LNCAP (cell line): ENCODE measurements at regions not wholly inside any gene's neighbourhood (a gene's known extent, or its start where the extent isn't known, plus 50 kb on each side); places are given as distances from the start of the nearest gene placed in this dataset.

Source experiments
- TF ChIP-seq, protein P1 (sequence below): fragments of 450-650 bp; IDR thresholded peaks from 2 replicates; pipeline ENCODE4 v1.5.1; 2017; ENCODE audit warnings: mild to moderate bottlenecking

DNA sequence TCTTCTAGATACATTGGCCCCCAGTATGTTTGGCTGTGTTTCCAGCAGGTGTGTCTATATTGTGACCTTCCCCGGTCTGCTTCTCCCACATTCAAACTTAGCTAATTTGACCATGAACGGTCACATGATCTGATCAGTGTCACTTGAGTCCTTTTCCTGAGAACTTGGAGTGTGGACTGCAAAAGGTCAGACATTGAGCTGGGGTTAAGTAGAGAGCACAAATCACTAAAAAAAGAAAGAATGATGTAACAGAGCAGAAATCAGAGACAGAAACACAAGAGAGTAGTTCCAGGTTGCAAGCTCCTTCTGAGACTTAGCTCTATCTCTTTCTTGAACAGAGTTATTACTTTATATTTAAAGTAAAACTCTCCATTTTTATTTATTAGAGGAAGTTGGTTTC is 733.9 kb downstream of the CBLN4 start:
- TF ChIP-seq, protein P1, sequence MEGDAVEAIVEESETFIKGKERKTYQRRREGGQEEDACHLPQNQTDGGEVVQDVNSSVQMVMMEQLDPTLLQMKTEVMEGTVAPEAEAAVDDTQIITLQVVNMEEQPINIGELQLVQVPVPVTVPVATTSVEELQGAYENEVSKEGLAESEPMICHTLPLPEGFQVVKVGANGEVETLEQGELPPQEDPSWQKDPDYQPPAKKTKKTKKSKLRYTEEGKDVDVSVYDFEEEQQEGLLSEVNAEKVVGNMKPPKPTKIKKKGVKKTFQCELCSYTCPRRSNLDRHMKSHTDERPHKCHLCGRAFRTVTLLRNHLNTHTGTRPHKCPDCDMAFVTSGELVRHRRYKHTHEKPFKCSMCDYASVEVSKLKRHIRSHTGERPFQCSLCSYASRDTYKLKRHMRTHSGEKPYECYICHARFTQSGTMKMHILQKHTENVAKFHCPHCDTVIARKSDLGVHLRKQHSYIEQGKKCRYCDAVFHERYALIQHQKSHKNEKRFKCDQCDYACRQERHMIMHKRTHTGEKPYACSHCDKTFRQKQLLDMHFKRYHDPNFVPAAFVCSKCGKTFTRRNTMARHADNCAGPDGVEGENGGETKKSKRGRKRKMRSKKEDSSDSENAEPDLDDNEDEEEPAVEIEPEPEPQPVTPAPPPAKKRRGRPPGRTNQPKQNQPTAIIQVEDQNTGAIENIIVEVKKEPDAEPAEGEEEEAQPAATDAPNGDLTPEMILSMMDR = no peak

- TF ChIP-seq, protein P1 = no peak
Observed at GRCh38 chr20:55269913-55270312, 735.4 kb downstream of the CBLN4 start.

DNA sequence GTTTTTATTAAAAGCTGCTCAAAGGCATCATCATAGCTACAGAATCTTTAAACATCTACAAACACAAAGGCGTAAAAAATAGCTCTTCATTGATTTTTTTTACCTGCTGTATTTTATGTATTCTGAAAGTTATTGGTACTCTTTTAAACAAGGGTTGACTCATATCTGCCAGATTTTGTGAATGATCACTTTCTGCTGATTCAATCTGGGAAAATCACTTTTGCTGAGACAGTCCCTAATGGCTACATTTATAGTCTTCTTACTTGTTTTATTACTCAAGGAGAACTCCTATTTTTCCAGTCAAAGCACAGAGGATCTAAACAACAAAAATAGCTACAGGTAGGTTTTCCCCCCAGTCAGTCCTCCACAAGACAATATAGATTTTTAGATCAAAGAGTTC is 739.0 kb downstream of the CBLN4 start:
- TF ChIP-seq, protein P1 = no peak

DNA sequence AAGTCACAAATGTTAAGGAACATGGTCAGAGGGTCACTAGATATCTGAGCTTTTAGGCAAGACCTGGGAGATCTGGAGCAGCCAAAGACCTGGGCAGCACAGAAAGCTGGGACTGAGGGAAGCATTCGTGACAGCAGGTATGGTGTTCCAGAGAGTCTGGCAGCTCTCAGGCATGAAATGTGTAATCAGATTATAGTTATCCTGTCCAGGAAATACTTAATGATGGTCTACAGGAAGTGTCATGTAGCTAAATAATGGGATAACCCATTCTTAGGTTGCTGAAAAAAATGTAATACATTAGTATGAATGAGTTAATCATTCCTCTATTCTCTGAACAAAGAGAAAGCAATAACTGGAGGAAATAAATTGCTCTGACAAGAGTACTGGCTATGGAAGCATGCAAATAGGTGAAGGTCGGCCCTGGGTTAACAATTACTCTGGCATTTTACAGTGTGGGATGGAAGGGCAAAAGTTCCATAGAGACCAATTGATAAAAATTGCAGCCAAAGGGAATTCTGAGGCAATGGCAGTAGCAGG is 740.5 kb downstream of the CBLN4 start:
- TF ChIP-seq, protein P1 = no peak

DNA sequence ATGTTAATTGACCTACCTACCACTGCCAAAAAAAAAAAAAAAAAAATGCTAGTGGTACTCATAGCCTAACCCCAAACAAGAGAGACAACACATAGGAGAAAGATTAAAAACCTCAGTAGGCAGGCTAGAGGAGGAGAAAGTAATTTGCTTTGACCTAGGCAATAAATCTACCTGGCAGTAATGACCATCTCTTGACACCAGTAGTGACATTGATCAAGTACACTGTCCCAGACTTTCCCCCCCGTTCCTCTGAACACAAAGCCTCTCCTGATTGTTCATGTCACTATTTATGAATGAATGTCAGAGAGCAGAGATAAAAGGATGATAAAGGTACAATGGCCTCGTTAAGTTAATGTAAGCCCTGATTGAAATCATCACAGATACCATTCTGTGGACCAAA is 746.8 kb downstream of the CBLN4 start:
- TF ChIP-seq, protein P1 = no peak

DNA sequence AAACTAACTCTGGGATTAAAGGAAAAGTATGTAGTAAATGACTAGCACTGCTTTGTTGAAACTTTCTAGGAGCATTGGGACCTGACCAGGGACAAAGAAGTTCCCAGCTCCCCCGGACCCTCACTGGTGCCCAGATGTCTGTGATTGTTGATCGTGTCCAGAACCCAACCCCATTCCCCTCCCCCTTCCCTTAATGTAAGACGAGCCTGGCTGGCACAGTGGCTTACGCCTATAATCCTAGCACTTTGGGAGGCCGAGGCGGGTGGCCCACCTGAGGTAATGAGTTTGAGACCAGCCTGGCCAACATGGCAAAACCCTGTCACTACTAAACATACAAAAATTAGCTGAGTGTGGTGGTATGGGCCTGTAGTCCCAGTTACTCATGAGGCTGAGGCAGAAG is 750.3 kb downstream of the CBLN4 start:
- TF ChIP-seq, protein P1 = no peak

GRCh38 chr20:55253781-55254180 is 751.5 kb downstream of the CBLN4 start:
- TF ChIP-seq, protein P1 = no peak

DNA sequence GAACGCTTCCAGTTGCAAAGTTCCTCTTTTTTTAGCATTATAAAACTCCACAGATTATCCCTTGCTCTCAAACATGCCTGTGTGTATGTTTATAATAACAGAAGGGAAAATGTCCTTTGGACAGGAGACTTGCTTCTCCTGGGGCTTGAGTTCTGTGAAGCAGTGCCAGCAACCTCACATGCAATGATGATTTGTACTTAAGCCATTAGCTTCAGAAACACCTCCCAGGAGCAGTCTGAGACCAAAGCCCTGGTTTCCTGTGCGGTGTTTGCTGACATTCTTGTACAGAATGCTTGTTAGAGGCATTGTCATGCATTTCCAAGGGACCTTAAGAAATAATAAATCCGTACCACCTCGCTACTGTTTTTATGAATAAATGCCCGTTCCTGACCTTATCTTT is 752.8 kb downstream of the CBLN4 start:
- TF ChIP-seq, protein P1 = no peak
